ENCODE measurements at regions not wholly inside any gene's neighbourhood (a gene's known extent, or its start where the extent isn't known, plus 50 kb on each side); places are given as distances from the start of the nearest gene placed in this dataset.
"Not testable (repeated sequence)": the region's sequence is repeated elsewhere in the genome, so short reads cannot be mapped to it uniquely, and the experiment has no call there.

- POLR2A ChIA-PET = no interaction called here
- TF ChIP-seq, protein P1, sequence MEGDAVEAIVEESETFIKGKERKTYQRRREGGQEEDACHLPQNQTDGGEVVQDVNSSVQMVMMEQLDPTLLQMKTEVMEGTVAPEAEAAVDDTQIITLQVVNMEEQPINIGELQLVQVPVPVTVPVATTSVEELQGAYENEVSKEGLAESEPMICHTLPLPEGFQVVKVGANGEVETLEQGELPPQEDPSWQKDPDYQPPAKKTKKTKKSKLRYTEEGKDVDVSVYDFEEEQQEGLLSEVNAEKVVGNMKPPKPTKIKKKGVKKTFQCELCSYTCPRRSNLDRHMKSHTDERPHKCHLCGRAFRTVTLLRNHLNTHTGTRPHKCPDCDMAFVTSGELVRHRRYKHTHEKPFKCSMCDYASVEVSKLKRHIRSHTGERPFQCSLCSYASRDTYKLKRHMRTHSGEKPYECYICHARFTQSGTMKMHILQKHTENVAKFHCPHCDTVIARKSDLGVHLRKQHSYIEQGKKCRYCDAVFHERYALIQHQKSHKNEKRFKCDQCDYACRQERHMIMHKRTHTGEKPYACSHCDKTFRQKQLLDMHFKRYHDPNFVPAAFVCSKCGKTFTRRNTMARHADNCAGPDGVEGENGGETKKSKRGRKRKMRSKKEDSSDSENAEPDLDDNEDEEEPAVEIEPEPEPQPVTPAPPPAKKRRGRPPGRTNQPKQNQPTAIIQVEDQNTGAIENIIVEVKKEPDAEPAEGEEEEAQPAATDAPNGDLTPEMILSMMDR (IDR thresholded peaks at IDR 0.05; ENCODE audit: control extremely low read depth, extremely low read depth, low read depth, missing control alignments) = no peak
- DNase-seq (ENCODE audit: extremely low spot score) = no peak
Measured at GRCh38 chr4:130028552-130028951, 932.6 kb downstream of the C4orf33 start.

GRCh38 chr4:130029442-130029841 lies 933.5 kb downstream of the C4orf33 start:
- ChIA-PET POLR2A (no interaction called here), CTCF (interaction anchor here (1.4 kb wide), 1 partner anchor 9 kb away, joined by 3 read pairs; no protein-coding TSS in a partner anchor)
- TF ChIP-seq, protein P1 (IDR thresholded peaks at IDR 0.05; ENCODE audit: control extremely low read depth, extremely low read depth, low read depth, missing control alignments) = no peak
- no peak for DNase-seq (ENCODE audit: extremely low spot score)

More at GRCh38 chr4:130028552-130028951, 932.6 kb downstream of the C4orf33 start:
- CTCF ChIA-PET = interaction anchor here (1.4 kb wide), 1 partner anchor 10 kb away, joined by 3 read pairs; no protein-coding TSS in a partner anchor

DNA sequence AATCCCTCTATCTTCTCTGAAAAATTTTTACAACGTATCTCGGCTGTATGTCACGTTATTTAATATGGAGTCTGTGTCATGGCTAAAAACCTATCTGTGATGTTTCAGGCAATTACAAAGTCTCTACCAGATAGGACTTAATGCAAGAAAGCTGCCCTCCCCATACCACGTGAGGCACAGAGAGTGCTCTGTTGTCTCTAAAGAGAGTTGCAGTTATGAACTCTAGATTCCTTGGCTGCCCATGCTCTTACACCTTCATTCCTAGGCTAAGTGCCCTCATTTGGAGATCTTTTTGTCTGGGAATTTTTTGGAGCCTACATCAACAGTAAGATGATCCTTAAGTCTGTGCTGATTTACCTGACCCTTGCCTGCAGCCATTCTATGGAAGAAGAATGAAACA lies 935.9 kb downstream of the C4orf33 start:
- no peak for DNase-seq (ENCODE audit: extremely low spot score)
- CTCF ChIA-PET = interaction anchor here (1.9 kb wide), 1 partner anchor 12 kb away, joined by 6 read pairs; no protein-coding TSS in a partner anchor
- TF ChIP-seq, protein P1 (IDR thresholded peaks at IDR 0.05; ENCODE audit: control extremely low read depth, extremely low read depth, low read depth, missing control alignments) = no peak
- POLR2A ChIA-PET = no interaction called here

GRCh38 chr4:130033657-130034056 lies 937.7 kb downstream of the C4orf33 start:
- POLR2A ChIA-PET; DNase-seq (ENCODE audit: extremely low spot score): not testable (repeated sequence)
- CTCF ChIA-PET = interaction anchor here (1.9 kb wide), 1 partner anchor 10 kb away, joined by 6 read pairs; no protein-coding TSS in a partner anchor

DNA sequence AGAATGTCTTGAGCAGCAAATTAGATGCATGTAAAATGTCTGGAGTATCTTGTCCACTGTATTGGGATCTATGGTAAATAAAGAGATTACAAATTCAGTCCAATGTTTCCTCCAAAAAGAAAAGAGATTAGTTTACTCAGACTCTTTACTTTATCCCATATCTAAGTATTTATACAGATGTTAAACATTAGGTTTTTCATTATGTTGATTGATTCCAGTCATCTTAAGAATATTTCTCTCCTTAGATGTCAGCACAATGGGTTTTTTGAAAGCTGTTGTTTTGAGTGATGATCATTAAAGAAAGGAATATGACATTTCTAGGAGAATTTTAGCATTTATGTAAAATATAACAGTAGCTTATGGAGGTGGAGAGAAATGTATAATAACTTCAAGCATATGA lies 938.9 kb downstream of the C4orf33 start:
- no peak for DNase-seq (ENCODE audit: extremely low spot score)
- CTCF ChIA-PET = no interaction called here
- TF ChIP-seq, protein P1 (IDR thresholded peaks at IDR 0.05; ENCODE audit: control extremely low read depth, extremely low read depth, low read depth, missing control alignments) = no peak
- POLR2A ChIA-PET = interaction anchor here (0.7 kb wide), 1 partner anchor 1747 kb away, joined by 4 read pairs; the partner anchor contains the start of gene PGRMC2

GRCh38 chr4:130035391-130035790 lies 939.4 kb downstream of the C4orf33 start:
- TF ChIP-seq, protein P1 (IDR thresholded peaks at IDR 0.05; ENCODE audit: control extremely low read depth, extremely low read depth, low read depth, missing control alignments) = no peak
- ChIA-PET POLR2A (interaction anchor here (0.7 kb wide), 1 partner anchor 1748 kb away, joined by 4 read pairs; the partner anchor contains the start of gene PGRMC2), CTCF (no interaction called here)
- DNase-seq (ENCODE audit: extremely low spot score) = no peak

GRCh38 chr4:130037866-130038265 lies 941.9 kb downstream of the C4orf33 start:
- POLR2A ChIA-PET; DNase-seq (ENCODE audit: extremely low spot score): not testable (repeated sequence)
- CTCF ChIA-PET = interaction anchor here (0.5 to 1.1 kb wide), 2 partner anchors 9 to 61 kb away, joined by 3 read pairs; no protein-coding TSS in a partner anchor

- CTCF ChIA-PET = interaction anchor here (1.1 kb wide), 1 partner anchor 9 kb away, joined by 3 read pairs; no protein-coding TSS in a partner anchor
- POLR2A ChIA-PET; DNase-seq (ENCODE audit: extremely low spot score): not testable (repeated sequence)
Measured at GRCh38 chr4:130038540-130038939, 942.6 kb downstream of the C4orf33 start.

Measured in GM10248 (cell line).